H1 (cell line): ENCODE measurements at regions not wholly inside any gene's neighbourhood (a gene's known extent, or its start where the extent isn't known, plus 50 kb on each side); places are given as distances from the start of the nearest gene placed in this dataset.

ENCODE experiments used
- CEBPB ChIP-seq: IDR thresholded peaks from 2 replicates; pipeline ENCODE4 v1.6.1; 2012; ENCODE audit warnings: low read depth, low read length
- CHD7 ChIP-seq: fragments of 300-600 bp; sonication (generic); IDR thresholded peaks from 2 replicates; pipeline ENCODE4 v1.7.1; 2012; ENCODE audit warnings: low read length, moderate library complexity, mild to moderate bottlenecking, inconsistent platforms; ENCODE audit not compliant: insufficient replicate concordance

GRCh38 chr1:4224684-4225467, 324.8 kb upstream of the C1orf174 start (continued):
- TF ChIP-seq CHD7 (no peak), CEBPB (no peak)
